Ovary (tissue), 3 donors: ENCODE measurements at regions not wholly inside any gene's neighbourhood (a gene's known extent, or its start where the extent isn't known, plus 50 kb on each side); places are given as distances from the start of the nearest gene placed in this dataset.

Source experiments
- EP300 ChIP-seq: sonication (generic); formaldehyde crosslinking; IDR thresholded peaks from one replicate; pipeline ENCODE4 v1.6.1; 2017; ENCODE audit warnings: antibody characterized with exemption
- POLR2A ChIP-seq: fragments of 450-650 bp; IDR thresholded peaks from one replicate; pipeline ENCODE4 v1.6.1; 2017; ENCODE audit warnings: antibody characterized with exemption, mild to moderate bottlenecking, moderate library complexity
- TF ChIP-seq, protein P1 (sequence below), 3 donors: fragments of 450-650 bp in 2 of 3; fragments of 200-600 bp in 1 of 3; IDR thresholded peaks; one replicate each; pipeline versions ENCODE4 v1.5.1 to v1.8.0; 2016 to 2022; ENCODE audit warnings: antibody characterized with exemption in 3 of 3, mild to moderate bottlenecking in 1 of 3
- donor health status: DM: no; HTN: no; CAD: no.

DNA sequence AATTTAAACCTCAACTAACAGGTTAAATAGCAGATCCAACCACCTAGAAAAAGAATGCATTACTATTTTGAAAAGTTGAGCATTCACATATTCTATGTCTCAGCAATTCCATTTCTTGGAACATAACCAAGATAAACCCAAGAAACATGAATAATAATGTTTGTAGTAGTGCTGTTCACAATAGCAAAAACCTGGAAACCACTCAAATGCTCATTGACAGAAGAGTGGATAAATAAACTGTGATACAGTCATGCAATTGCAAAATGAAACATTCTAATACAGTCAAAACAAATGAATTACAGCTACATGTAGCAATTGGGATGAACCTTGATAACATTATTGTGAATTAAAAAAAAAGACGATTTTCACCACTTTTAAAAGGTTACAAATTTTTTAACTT, 162.8 kb upstream of the TMEM45B start:
- TF ChIP-seq, protein P1, sequence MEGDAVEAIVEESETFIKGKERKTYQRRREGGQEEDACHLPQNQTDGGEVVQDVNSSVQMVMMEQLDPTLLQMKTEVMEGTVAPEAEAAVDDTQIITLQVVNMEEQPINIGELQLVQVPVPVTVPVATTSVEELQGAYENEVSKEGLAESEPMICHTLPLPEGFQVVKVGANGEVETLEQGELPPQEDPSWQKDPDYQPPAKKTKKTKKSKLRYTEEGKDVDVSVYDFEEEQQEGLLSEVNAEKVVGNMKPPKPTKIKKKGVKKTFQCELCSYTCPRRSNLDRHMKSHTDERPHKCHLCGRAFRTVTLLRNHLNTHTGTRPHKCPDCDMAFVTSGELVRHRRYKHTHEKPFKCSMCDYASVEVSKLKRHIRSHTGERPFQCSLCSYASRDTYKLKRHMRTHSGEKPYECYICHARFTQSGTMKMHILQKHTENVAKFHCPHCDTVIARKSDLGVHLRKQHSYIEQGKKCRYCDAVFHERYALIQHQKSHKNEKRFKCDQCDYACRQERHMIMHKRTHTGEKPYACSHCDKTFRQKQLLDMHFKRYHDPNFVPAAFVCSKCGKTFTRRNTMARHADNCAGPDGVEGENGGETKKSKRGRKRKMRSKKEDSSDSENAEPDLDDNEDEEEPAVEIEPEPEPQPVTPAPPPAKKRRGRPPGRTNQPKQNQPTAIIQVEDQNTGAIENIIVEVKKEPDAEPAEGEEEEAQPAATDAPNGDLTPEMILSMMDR (IDR thresholded peaks at IDR 0.05) = no peak
- no peak for TF ChIP-seq POLR2A
- no peak for TF ChIP-seq EP300
